ENCODE measurements at regions not wholly inside any gene's neighbourhood (a gene's known extent, or its start where the extent isn't known, plus 50 kb on each side); places are given as distances from the start of the nearest gene placed in this dataset.

DNA sequence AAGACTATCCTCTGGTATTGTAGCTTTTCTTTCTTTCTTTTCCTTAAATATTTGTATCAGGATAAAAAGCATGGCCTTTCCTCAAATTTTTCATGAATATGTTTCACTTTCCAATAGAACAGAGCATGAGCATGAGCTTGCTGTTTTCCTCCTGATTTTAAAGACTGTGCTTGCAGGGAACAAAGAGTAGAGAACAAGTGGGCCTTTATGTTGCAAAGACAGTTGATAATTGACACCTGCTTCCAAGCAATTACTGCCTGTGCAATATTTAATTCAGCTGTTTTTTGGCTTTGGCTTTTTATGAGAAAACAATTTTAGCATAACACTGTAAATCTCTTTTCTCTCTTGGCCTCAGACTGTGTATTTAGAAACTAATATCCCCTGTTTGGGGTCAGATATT lies 263.6 kb upstream of the AZI2 start:
- TF ChIP-seq GATA2 (IDR thresholded peaks at IDR 0.05; ENCODE audit: low read depth, low read length): no peak
- TF ChIP-seq GATA3 (IDR thresholded peaks at IDR 0.05; ENCODE audit: low read depth, low read length): no peak

All from SH-SY5Y (cell line).